Endothelial cell of umbilical vein (primary cell): ENCODE measurements at regions not wholly inside any gene's neighbourhood (a gene's known extent, or its start where the extent isn't known, plus 50 kb on each side); places are given as distances from the start of the nearest gene placed in this dataset.

Source experiments
- BruUV-seq: library from RNA; stranded (reverse); fragments of 400-500 nt; replicated peaks from 2 replicates; lab custom pipeline; 2021; lab: Mats Ljungman, UMichigan
- CTCF ChIA-PET: fragments of 300-600, 350-600 bp; sonication (Branson Sonifier 250); formaldehyde crosslinking; loops from one replicate; lab custom pipeline; 2021; ENCODE audit warnings: antibody characterized with exemption, inconsistent platforms; lab: Charles Lee
- POLR2A ChIA-PET: fragments of 300-600, 350-600 bp; sonication (Branson Sonifier 250); formaldehyde crosslinking; loops from one replicate; lab custom pipeline; 2021; ENCODE audit warnings: antibody characterized with exemption, inconsistent platforms; lab: Charles Lee
- DNase-seq: peaks from one replicate; pipeline ENCODE4 v3.0.0-alpha.2; 2011; ENCODE audit warnings: low read depth, low spot score
- FAIRE-seq: peaks from 2 replicates; lab custom pipeline; 2011; peaks lifted over from hg19 to GRCh38; lab: Jason Lieb, UNC
- H2AFZ ChIP-seq: 2 replicates; pipeline ENCODE4 v1.6.0; 2012; ENCODE audit warnings: low read depth, low read length, control low read depth, inconsistent platforms
- H3K27ac ChIP-seq: 2 replicates; pipeline ENCODE4 v1.5.1; 2011; ENCODE audit warnings: low read depth, mild to moderate bottlenecking, control low read depth, low read length, moderate library complexity; ENCODE audit not compliant: insufficient read depth
- H3K27me3 ChIP-seq, 2 experiments: 2 replicates each; pipeline versions ENCODE4 v1.6.0 to v1.6.1; 2011; ENCODE audit warnings: low read length in 2 of 2, mixed read lengths in 1 of 2; ENCODE audit not compliant: control insufficient read depth in 2 of 2, insufficient read depth in 2 of 2
- H3K36me3 ChIP-seq, 2 experiments: 2 replicates in 1 of 2; 3 replicates in 1 of 2; pipeline ENCODE4 v1.5.1; 2011; ENCODE audit warnings: low read length in 2 of 2, mild to moderate bottlenecking in 1 of 2, moderate library complexity in 1 of 2; ENCODE audit not compliant: control insufficient read depth in 2 of 2, insufficient read depth in 2 of 2; ENCODE audit errors: extremely low read depth in 1 of 2
- H3K4me1 ChIP-seq: 3 replicates; pipeline ENCODE4 v1.5.1; 2011; ENCODE audit warnings: mild to moderate bottlenecking, low read length; ENCODE audit not compliant: control insufficient read depth, insufficient read depth; ENCODE audit errors: extremely low read depth
- H3K4me2 ChIP-seq: 2 replicates; pipeline ENCODE4 v1.6.1; 2011; ENCODE audit warnings: low read length, control low read depth, mixed read lengths; ENCODE audit not compliant: insufficient read depth
- H3K4me3 ChIP-seq, 3 experiments: fragments of 200-600 bp in 1 of 3; sonication (generic), shearing (Covaris generic) in 1 of 3; replicated peaks in 1 of 3; 2 replicates each; pipeline ENCODE4 v1.5.1; 2011 to 2016; ENCODE audit warnings: control low read depth in 3 of 3, low read length in 3 of 3, mild to moderate bottlenecking in 2 of 3, inconsistent platforms in 1 of 3, low read depth in 1 of 3, moderate library complexity in 1 of 3; ENCODE audit not compliant: insufficient read depth in 1 of 3
- H3K79me2 ChIP-seq: 2 replicates; pipeline ENCODE4 v1.6.0; 2012; ENCODE audit warnings: low read length, inconsistent platforms; ENCODE audit not compliant: control insufficient read depth, insufficient read depth
- H3K9ac ChIP-seq: replicated peaks from 2 replicates; pipeline ENCODE3; 2011; ENCODE audit warnings: low read length, control low read depth; ENCODE audit not compliant: insufficient read depth; ENCODE audit errors: extremely low read depth
- H3K9me1 ChIP-seq: replicated peaks from 3 replicates; pipeline ENCODE4 v1.6.0; 2011; ENCODE audit warnings: mild to moderate bottlenecking, low read length; ENCODE audit not compliant: control insufficient read depth, insufficient read depth; ENCODE audit errors: extremely low read depth
- H3K9me3 ChIP-seq: replicated peaks from 2 replicates; pipeline ENCODE4 v1.5.1; 2012; ENCODE audit warnings: low read length, inconsistent platforms; ENCODE audit not compliant: control insufficient read depth, insufficient read depth
- H4K20me1 ChIP-seq: replicated peaks from 2 replicates; pipeline ENCODE3; 2011; ENCODE audit warnings: mild to moderate bottlenecking, low read length; ENCODE audit not compliant: control insufficient read depth, insufficient read depth; ENCODE audit errors: extremely low read depth
- EZH2 ChIP-seq: IDR thresholded peaks from 2 replicates; pipeline ENCODE4 v1.6.1; 2012; ENCODE audit warnings: borderline replicate concordance, low read depth, mild to moderate bottlenecking, moderate library complexity, low read length, inconsistent platforms; ENCODE audit not compliant: severe bottlenecking
- FOS ChIP-seq: IDR thresholded peaks from 2 replicates; pipeline ENCODE4 v1.6.1; 2011; ENCODE audit warnings: mild to moderate bottlenecking, low read length, moderate library complexity, borderline replicate concordance; ENCODE audit not compliant: insufficient read depth
- GATA2 ChIP-seq: IDR thresholded peaks from 2 replicates; pipeline ENCODE4 v1.7.0; 2011; ENCODE audit warnings: low read depth, mild to moderate bottlenecking, moderate library complexity, mixed read lengths, low read length; ENCODE audit not compliant: insufficient read length, insufficient read depth
- JUN ChIP-seq: IDR thresholded peaks from 2 replicates; pipeline ENCODE4 v1.6.1; 2011; ENCODE audit warnings: borderline replicate concordance, low read depth; ENCODE audit not compliant: insufficient read length, insufficient read depth
- MYC ChIP-seq: IDR thresholded peaks from one replicate; pipeline ENCODE4 v1.6.1; 2011; ENCODE audit warnings: mild to moderate bottlenecking, low read depth, low read length
- POLR2A ChIP-seq: IDR thresholded peaks from 2 replicates; pipeline ENCODE4 v1.6.1; 2012; ENCODE audit warnings: low read depth, mild to moderate bottlenecking, control low read depth, low read length
- POLR2AphosphoS5 ChIP-seq: IDR thresholded peaks from 2 replicates; pipeline ENCODE4 v1.6.1; 2012; ENCODE audit warnings: low read depth, mild to moderate bottlenecking, control low read depth, low read length, moderate library complexity; ENCODE audit not compliant: insufficient read depth
- dilution Hi-C: fragments of 300-500 bp; cut with MboI; formaldehyde crosslinking; loops from one replicate; pipeline ENCODE4 v1.15.0; 2019; ENCODE audit warnings: low sequenced_read_pairs; ENCODE audit not compliant: extremely low pct_ligation_motif_present
- intact Hi-C: fragments of 100-400 bp; cut with micrococcal nuclease; formaldehyde crosslinking; loops from one replicate; pipeline ENCODE4 v1.10.0; 2022
- TF ChIP-seq, protein P1 (sequence below): IDR thresholded peaks from 2 replicates; pipeline ENCODE4 v1.6.1; 2011; ENCODE audit not compliant: insufficient read depth, insufficient read length
- TF ChIP-seq, protein P2 (sequence below), 2 donors: IDR thresholded peaks; 1 replicate in 1 of 2; 2 replicates in 1 of 2; pipeline ENCODE4 v1.5.1; 2011; ENCODE audit warnings: low read length in 2 of 2, mild to moderate bottlenecking in 2 of 2, moderate library complexity in 2 of 2, control low read depth in 1 of 2, inconsistent platforms in 1 of 2, low read depth in 1 of 2; ENCODE audit not compliant: insufficient read depth in 1 of 2; ENCODE audit errors: extremely low read depth in 1 of 2

GRCh38 chr7:138350701-138351357, 109.2 kb upstream of the TRIM24 start:
- Histone ChIP-seq H3K9ac (no peak overlapping the region), H3K79me2 (no peaks in the 10 kb centered on the region), H3K4me1 (no peaks in the 10 kb centered on the region), H3K4me3 (no peak overlapping the region), H3K36me3 (no peaks in the 10 kb centered on the region), H4K20me1 (no peaks in the 10 kb centered on the region), H3K4me2 (no peak overlapping the region), H3K27ac (no peak overlapping the region), H3K9me3 (no peaks in the 10 kb centered on the region), H3K9me1 (no peaks in the 10 kb centered on the region), H2AFZ (no peak overlapping the region), H3K27me3 (no peaks in the 10 kb centered on the region)
- intact Hi-C loops: no loop called here
- dilution Hi-C loops: no loop called here
- no peak for FAIRE-seq
- ChIA-PET POLR2A (no interaction called here), CTCF (no interaction called here)
- TF ChIP-seq, protein P1, sequence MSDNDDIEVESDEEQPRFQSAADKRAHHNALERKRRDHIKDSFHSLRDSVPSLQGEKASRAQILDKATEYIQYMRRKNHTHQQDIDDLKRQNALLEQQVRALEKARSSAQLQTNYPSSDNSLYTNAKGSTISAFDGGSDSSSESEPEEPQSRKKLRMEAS: no peak
- TF ChIP-seq POLR2A (no peak), JUN (no peak), FOS (no peak), POLR2AphosphoS5 (no peak), GATA2 (no peak), MYC (no peak), EZH2 (no peak)
- TF ChIP-seq, protein P2, sequence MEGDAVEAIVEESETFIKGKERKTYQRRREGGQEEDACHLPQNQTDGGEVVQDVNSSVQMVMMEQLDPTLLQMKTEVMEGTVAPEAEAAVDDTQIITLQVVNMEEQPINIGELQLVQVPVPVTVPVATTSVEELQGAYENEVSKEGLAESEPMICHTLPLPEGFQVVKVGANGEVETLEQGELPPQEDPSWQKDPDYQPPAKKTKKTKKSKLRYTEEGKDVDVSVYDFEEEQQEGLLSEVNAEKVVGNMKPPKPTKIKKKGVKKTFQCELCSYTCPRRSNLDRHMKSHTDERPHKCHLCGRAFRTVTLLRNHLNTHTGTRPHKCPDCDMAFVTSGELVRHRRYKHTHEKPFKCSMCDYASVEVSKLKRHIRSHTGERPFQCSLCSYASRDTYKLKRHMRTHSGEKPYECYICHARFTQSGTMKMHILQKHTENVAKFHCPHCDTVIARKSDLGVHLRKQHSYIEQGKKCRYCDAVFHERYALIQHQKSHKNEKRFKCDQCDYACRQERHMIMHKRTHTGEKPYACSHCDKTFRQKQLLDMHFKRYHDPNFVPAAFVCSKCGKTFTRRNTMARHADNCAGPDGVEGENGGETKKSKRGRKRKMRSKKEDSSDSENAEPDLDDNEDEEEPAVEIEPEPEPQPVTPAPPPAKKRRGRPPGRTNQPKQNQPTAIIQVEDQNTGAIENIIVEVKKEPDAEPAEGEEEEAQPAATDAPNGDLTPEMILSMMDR (IDR thresholded peaks at IDR 0.05; ENCODE audit: extremely low read depth in 1 of 2, insufficient read depth in 1 of 2, low read depth in 1 of 2, low read length in 2 of 2): no peak
- no TSS peak for BruUV-seq
- no peak for DNase-seq
